Right lung (tissue), 2 donors: ENCODE measurements at regions not wholly inside any gene's neighbourhood (a gene's known extent, or its start where the extent isn't known, plus 50 kb on each side); places are given as distances from the start of the nearest gene placed in this dataset.
"Not testable (repeated sequence)": the region's sequence is repeated elsewhere in the genome, so short reads cannot be mapped to it uniquely, and the experiment has no call there.

Source experiments
- DNase-seq, 2 donors: peaks; one replicate each; pipeline ENCODE4 v3.0.0-alpha.2; 2013

GRCh38 chr19:28326746-28327145 is 886.2 kb downstream of the UQCRFS1 start:
- DNase-seq, result no peak

GRCh38 chr19:28324275-28325060 is 888.5 kb downstream of the UQCRFS1 start:
- no peak for DNase-seq

GRCh38 chr19:28322945-28323344 is 890.0 kb downstream of the UQCRFS1 start:
- DNase-seq, result no peak

GRCh38 chr19:28322491-28322890 is 890.5 kb downstream of the UQCRFS1 start:
- no peak for DNase-seq

DNA sequence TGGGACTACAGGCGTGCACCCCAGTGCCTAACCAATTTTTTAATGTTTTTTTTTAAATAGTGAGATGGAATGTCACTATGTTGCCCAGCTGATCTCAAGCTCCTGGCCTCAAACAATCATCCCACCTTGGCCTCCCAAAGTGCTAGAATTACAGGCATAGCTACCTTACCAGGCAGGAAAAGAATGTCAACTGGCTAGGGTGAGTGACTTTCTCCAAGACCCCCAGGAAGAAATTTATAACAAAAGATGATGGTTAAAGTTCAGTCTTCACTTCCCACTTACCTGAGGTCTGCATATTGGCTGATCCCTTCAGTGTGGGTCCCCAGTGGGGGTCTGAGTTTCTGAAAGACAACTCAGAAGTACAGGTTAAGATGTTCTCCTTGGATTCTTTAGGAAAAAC is 893.0 kb downstream of the UQCRFS1 start:
- no peak for DNase-seq

GRCh38 chr19:28319227-28319626 is 893.7 kb downstream of the UQCRFS1 start:
- DNase-seq, result no peak

- no peak for DNase-seq
These were observed 894.3 kb downstream of the UQCRFS1 start for GRCh38 chr19:28318469-28319179.

- DNase-seq, result no peak
These were observed 896.5 kb downstream of the UQCRFS1 start for GRCh38 chr19:28316464-28316863.

- DNase-seq, result no peak
These were observed 898.2 kb downstream of the UQCRFS1 start for GRCh38 chr19:28314756-28315155.

DNA sequence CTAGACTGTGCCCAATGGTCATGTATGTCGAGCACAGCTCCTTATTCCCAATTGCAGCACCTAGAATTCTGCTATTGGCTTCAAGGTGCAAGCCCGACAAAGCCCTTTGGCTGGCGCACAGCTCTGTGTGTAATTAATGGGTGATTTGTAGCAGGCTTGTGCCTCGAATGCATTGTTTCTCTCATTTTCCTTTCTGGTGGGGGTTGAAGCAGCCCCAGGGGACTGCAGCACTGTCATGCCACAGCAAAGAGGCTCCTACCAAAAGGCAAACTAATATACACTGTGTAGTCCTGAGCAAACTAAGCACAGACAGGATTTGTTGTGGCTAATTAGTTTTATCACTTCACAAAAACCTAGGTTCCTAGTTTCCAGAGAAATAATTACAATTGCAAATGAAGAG is 898.7 kb downstream of the UQCRFS1 start:
- DNase-seq, result no peak

DNA sequence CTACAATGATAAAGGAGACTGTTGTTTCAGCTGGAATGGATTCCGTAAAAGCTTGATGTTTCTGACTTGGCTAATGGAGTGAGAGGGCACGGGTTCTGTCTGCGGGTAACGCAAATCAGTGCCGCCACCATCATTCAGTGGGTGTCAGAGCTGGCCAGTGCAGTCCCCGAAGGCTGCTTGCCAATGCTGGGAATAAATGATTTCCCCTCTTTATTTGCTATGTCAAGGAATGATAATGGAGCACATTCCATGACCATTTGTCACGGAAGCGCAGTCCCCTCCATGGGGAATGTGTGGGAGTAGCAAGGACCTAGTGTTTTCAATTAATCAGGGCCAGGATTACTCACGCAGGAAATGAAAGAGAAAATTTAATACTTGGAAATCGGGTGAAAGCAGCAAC is 899.3 kb downstream of the UQCRFS1 start:
- DNase-seq, result no peak

DNA sequence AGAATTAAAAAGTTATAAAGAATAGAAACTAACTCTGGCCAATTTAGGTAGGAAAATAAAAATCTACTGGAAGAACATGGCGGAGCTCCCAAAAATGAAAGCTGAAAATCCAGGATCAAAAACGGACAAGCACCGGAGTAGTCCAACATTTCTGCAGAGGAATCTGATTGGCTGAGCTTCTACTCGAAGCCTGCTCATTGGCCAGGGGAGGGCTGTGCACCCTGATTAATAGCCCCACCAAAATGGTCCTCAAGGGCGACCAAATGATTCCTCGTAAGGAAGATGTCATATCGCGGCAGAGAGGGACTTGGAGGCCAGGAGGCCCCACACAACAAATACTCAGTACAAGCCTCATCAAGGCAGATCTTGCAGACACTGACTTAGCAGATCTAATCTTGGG is 900.7 kb downstream of the UQCRFS1 start:
- DNase-seq, result no peak

GRCh38 chr19:28310829-28311228 is 902.1 kb downstream of the UQCRFS1 start:
- DNase-seq, result not testable (repeated sequence)

GRCh38 chr19:28309070-28309469 is 903.9 kb downstream of the UQCRFS1 start:
- no peak for DNase-seq

- no peak for DNase-seq
These were observed 905.0 kb downstream of the UQCRFS1 start for GRCh38 chr19:28307963-28308362.

DNA sequence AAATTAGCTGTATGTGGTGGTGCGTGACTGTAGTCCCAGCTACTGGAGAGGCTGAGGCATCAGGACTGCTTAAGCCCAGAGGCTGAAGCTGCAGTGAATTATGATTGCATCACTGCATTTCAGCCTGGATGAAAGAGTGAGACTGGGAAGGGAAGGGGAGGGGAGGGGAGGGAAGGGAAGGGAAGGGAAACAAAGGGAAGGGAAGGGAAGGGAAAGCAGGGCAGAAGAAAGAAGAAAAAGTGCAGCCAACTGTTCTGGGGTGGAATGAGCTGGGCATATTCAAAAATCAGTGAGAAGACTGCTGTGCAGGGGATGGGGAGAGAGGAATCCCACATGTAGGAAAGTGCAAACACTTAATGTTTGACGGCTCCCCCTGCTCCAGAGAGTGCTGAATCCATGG is 905.5 kb downstream of the UQCRFS1 start:
- DNase-seq, result no peak

GRCh38 chr19:28305513-28305912 is 907.4 kb downstream of the UQCRFS1 start:
- no peak for DNase-seq

- no peak for DNase-seq
These were observed 909.4 kb downstream of the UQCRFS1 start for GRCh38 chr19:28303502-28303901.

- DNase-seq, result no peak
These were observed 911.0 kb downstream of the UQCRFS1 start for GRCh38 chr19:28301961-28302360.

- no peak for DNase-seq
These were observed 911.5 kb downstream of the UQCRFS1 start for GRCh38 chr19:28301463-28301862.

DNA sequence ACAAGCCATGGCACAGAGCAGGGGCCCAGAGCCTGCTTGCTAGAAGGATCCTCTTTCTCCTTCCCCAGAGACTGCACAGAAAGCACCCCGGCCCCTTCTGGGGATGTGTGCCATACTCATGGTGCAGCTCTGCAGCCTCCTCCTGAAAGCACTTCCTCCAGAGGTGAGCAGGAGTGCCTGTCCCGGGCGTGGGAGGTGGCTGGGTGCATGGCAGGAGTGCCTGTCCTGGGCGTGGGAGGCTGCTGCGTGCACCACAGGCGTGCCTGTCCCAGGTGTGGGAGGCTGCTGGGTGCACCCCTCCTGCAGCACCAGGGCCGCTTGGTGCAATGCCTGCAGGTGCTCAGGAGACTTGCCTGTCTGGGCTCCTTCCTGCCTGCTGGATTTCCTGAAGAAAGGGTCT is 913.3 kb downstream of the UQCRFS1 start:
- DNase-seq, result no peak

GRCh38 chr19:28297586-28298157 is 915.3 kb downstream of the UQCRFS1 start:
- DNase-seq, result no peak

DNA sequence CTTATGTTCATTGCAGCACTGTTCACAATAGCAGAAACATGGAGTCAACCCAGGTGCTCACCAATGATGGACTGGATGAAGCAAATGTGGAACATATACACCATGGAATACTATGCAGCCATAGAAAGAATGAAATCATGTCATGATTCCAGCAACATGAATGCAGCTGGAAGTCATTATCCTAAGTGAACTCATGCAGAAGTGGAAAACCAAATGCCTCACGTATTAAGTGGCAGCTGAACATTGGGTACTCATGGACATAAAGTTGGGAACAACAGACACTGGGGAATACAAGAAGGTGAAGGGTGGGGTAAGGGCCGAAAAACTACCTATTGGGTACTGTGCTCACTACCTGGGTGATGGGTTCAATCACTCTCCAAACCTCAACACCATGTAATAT is 915.9 kb downstream of the UQCRFS1 start:
- no peak for DNase-seq
